OCI-LY1 (cell line): ENCODE measurements at regions not wholly inside any gene's neighbourhood (a gene's known extent, or its start where the extent isn't known, plus 50 kb on each side); places are given as distances from the start of the nearest gene placed in this dataset.

Experiments
- EZH2 ChIP-seq: fragments of 200-600 bp; sonication (generic), shearing (Covaris generic); IDR thresholded peaks from 2 replicates; pipeline ENCODE4 v1.8.0; 2017; ENCODE audit warnings: borderline replicate concordance, mixed run types, mild to moderate bottlenecking, antibody characterized with exemption, low read length, moderate library complexity, mixed read lengths
- TF ChIP-seq, protein P1 (sequence below): fragments of 200-600 bp; sonication (generic), shearing (Covaris generic); IDR thresholded peaks from 2 replicates; pipeline ENCODE4 v1.5.1; 2017; ENCODE audit warnings: mild to moderate bottlenecking, antibody characterized with exemption, low read length, moderate library complexity, mixed read lengths

GRCh38 chr16:51637770-51638094, 486.7 kb upstream of the SALL1 start:
- TF ChIP-seq, protein P1, sequence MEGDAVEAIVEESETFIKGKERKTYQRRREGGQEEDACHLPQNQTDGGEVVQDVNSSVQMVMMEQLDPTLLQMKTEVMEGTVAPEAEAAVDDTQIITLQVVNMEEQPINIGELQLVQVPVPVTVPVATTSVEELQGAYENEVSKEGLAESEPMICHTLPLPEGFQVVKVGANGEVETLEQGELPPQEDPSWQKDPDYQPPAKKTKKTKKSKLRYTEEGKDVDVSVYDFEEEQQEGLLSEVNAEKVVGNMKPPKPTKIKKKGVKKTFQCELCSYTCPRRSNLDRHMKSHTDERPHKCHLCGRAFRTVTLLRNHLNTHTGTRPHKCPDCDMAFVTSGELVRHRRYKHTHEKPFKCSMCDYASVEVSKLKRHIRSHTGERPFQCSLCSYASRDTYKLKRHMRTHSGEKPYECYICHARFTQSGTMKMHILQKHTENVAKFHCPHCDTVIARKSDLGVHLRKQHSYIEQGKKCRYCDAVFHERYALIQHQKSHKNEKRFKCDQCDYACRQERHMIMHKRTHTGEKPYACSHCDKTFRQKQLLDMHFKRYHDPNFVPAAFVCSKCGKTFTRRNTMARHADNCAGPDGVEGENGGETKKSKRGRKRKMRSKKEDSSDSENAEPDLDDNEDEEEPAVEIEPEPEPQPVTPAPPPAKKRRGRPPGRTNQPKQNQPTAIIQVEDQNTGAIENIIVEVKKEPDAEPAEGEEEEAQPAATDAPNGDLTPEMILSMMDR: no peak
- TF ChIP-seq EZH2: no peak
